ENCODE measurements at regions not wholly inside any gene's neighbourhood (a gene's known extent, or its start where the extent isn't known, plus 50 kb on each side); places are given as distances from the start of the nearest gene placed in this dataset.

DNA sequence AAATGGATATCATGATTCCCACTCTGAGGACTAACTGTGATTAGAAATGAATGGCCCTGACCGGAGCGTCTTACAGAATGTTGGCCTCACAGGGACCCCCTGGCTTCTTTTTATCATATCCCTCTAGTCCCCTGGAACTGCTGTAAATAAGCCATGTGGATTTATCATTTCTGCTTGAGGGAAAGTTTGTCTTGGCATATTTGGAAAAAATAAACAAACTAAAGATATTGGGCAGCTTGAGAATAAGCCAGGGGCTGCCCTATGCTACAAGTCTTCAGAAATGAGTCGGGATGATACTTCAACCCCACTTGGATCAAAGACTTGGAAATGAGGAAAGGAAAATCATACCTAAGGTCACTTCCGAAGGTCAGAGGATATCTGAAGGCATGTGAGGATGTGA is 179.1 kb downstream of the THBS2 start:
- 62 to 70% methylated on average over 4 of the region's 4 CpGs for WGBS, 2 experiments (ENCODE audit: insufficient coverage in 1 of 2, insufficient read length in 1 of 2)
- Histone ChIP-seq H3K4me3 (ENCODE audit: low read length) (no peak overlapping the region), H3K36me3 (ENCODE audit: control insufficient read depth, insufficient read depth, low read length) (no peaks in the 10 kb centered on the region), H3K4me1 (ENCODE audit: control insufficient read depth, insufficient read depth, low read length) (no peaks in the 10 kb centered on the region), H3K27me3 (ENCODE audit: control insufficient read depth, insufficient read depth, low read length, poor library complexity, severe bottlenecking) (no peaks in the 10 kb centered on the region), H3K9me3 (ENCODE audit: control insufficient read depth, low read length) (no peaks in the 10 kb centered on the region), H3K9ac (ENCODE audit: extremely low read depth, low read length, poor library complexity, severe bottlenecking) (no peak overlapping the region), H3K27ac (ENCODE audit: low read depth, low read length) (no peak overlapping the region)
- no peaks in the 10 kb centered on the region for H3K27me3 Mint-ChIP-seq (ENCODE audit: insufficient read depth)
- DNase-seq = no peak
- H3K4me1 Mint-ChIP-seq = no peaks in the 10 kb centered on the region
- no peak for TF ChIP-seq CTCF (conservative IDR thresholded peaks at IDR 0.05)
- H3K9me3 Mint-ChIP-seq = no peaks in the 10 kb centered on the region
- no peaks in the 10 kb centered on the region for H3K36me3 Mint-ChIP-seq (ENCODE audit: low read depth)
- H3K4me3 Mint-ChIP-seq = no peak overlapping the region
- H3K27ac Mint-ChIP-seq = no peak overlapping the region

DNA sequence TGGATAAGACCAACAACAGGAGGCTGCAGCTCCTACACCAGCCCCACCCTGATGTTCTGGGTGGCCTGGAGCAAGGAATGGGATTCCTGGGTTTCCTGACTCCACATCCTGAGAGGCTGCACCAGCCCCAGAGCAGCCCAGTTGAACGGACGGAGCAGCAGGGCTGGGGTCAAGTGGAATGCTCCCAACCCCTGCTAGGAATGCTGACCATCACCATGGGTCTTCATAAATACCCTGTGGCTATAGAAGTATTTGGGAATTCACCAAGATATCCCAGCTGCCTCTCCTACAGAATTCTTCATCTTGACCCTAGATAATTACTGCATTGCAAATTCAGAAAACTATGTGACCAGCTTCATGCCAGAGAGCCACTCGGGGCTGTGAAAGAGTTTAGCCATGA is 180.3 kb downstream of the THBS2 start:
- no peaks in the 10 kb centered on the region for H3K27me3 Mint-ChIP-seq (ENCODE audit: insufficient read depth)
- no peak overlapping the region for H3K4me3 Mint-ChIP-seq
- 70 to 91% methylated on average over 2 to 3 of the region's 3 CpGs for WGBS, 2 experiments (ENCODE audit: insufficient coverage in 1 of 2, insufficient read length in 1 of 2)
- Histone ChIP-seq H3K4me3 (ENCODE audit: low read length) (no peak overlapping the region), H3K27me3 (ENCODE audit: control insufficient read depth, insufficient read depth, low read length, poor library complexity, severe bottlenecking) (no peaks in the 10 kb centered on the region), H3K9ac (ENCODE audit: extremely low read depth, low read length, poor library complexity, severe bottlenecking) (no peak overlapping the region), H3K27ac (ENCODE audit: low read depth, low read length) (no peak overlapping the region), H3K36me3 (ENCODE audit: control insufficient read depth, insufficient read depth, low read length) (no peaks in the 10 kb centered on the region), H3K4me1 (ENCODE audit: control insufficient read depth, insufficient read depth, low read length) (no peaks in the 10 kb centered on the region), H3K9me3 (ENCODE audit: control insufficient read depth, low read length) (no peaks in the 10 kb centered on the region)
- no peaks in the 10 kb centered on the region for H3K4me1 Mint-ChIP-seq
- H3K27ac Mint-ChIP-seq = no peak overlapping the region
- no peaks in the 10 kb centered on the region for H3K36me3 Mint-ChIP-seq (ENCODE audit: low read depth)
- DNase-seq = no peak
- TF ChIP-seq CTCF (conservative IDR thresholded peaks at IDR 0.05) = no peak
- H3K9me3 Mint-ChIP-seq = no peaks in the 10 kb centered on the region

- Mint-ChIP-seq H3K9me3 (no peaks in the 10 kb centered on the region), H3K27me3 (ENCODE audit: insufficient read depth) (no peaks in the 10 kb centered on the region), H3K4me3 (no peak overlapping the region), H3K36me3 (ENCODE audit: low read depth) (no peaks in the 10 kb centered on the region), H3K4me1 (no peaks in the 10 kb centered on the region), H3K27ac (no peak overlapping the region)
- no peaks in the 10 kb centered on the region for H3K4me1 ChIP-seq (ENCODE audit: control insufficient read depth, insufficient read depth, low read length)
- no peaks in the 10 kb centered on the region for H3K9me3 ChIP-seq (ENCODE audit: control insufficient read depth, low read length)
- no peak for DNase-seq
- H3K27ac ChIP-seq (ENCODE audit: low read depth, low read length) = no peak overlapping the region
- TF ChIP-seq CTCF (conservative IDR thresholded peaks at IDR 0.05) = no peak
- WGBS, 2 experiments (ENCODE audit: insufficient coverage in 1 of 2, insufficient read length in 1 of 2) = 89 to 92% methylated on average over 17 to 23 of the region's 23 CpGs
- no peak overlapping the region for H3K4me3 ChIP-seq (ENCODE audit: low read length)
- H3K9ac ChIP-seq (ENCODE audit: extremely low read depth, low read length, poor library complexity, severe bottlenecking) = no peak overlapping the region
- no peaks in the 10 kb centered on the region for H3K27me3 ChIP-seq (ENCODE audit: control insufficient read depth, insufficient read depth, low read length, poor library complexity, severe bottlenecking)
- H3K36me3 ChIP-seq (ENCODE audit: control insufficient read depth, insufficient read depth, low read length) = no peaks in the 10 kb centered on the region
Measured at GRCh38 chr6:169072127-169073042, 181.3 kb downstream of the THBS2 start.

Measured in endodermal cell (in vitro differentiated cells).